Esophagus muscularis mucosa (tissue), 3 donors: ENCODE measurements at regions not wholly inside any gene's neighbourhood (a gene's known extent, or its start where the extent isn't known, plus 50 kb on each side); places are given as distances from the start of the nearest gene placed in this dataset.

Source experiments
- POLR2A ChIP-seq: fragments of 450-650 bp; IDR thresholded peaks from one replicate; pipeline ENCODE4 v1.6.1; 2017; ENCODE audit warnings: antibody characterized with exemption, moderate library complexity, mild to moderate bottlenecking, low read depth
- TF ChIP-seq, protein P1 (sequence below), 3 experiments: fragments of 200-600 bp in 2 of 3; fragments of 450-650 bp in 1 of 3; sonication (generic) in 2 of 3; IDR thresholded peaks; one replicate each; pipeline ENCODE4 v1.5.1; 2017 to 2019; ENCODE audit warnings: antibody characterized with exemption in 3 of 3, mild to moderate bottlenecking in 2 of 3, moderate library complexity in 1 of 3

DNA sequence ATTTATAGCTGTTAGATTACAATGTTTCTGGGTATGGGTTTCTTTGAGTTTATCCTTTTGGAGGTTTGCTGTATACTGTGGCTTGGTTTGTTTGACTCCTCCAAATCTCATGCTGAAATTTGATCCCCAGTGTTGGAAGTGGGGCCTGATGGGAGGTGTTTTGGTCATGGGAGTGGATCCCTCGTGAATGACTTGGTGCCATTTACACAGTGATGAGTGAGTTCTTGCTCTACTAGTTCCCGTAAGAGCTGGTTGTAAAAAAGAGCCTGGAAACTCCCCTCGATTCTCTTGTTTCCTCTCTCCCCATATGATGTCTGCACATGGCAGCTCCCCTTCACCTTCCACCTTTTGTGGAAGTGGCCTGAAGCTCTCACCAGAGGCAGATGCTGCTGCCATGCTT is 324.1 kb downstream of the C7orf25 start:
- TF ChIP-seq, protein P1, sequence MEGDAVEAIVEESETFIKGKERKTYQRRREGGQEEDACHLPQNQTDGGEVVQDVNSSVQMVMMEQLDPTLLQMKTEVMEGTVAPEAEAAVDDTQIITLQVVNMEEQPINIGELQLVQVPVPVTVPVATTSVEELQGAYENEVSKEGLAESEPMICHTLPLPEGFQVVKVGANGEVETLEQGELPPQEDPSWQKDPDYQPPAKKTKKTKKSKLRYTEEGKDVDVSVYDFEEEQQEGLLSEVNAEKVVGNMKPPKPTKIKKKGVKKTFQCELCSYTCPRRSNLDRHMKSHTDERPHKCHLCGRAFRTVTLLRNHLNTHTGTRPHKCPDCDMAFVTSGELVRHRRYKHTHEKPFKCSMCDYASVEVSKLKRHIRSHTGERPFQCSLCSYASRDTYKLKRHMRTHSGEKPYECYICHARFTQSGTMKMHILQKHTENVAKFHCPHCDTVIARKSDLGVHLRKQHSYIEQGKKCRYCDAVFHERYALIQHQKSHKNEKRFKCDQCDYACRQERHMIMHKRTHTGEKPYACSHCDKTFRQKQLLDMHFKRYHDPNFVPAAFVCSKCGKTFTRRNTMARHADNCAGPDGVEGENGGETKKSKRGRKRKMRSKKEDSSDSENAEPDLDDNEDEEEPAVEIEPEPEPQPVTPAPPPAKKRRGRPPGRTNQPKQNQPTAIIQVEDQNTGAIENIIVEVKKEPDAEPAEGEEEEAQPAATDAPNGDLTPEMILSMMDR (IDR thresholded peaks at IDR 0.05): no peak
- no peak for TF ChIP-seq POLR2A
